ENCODE measurements at regions not wholly inside any gene's neighbourhood (a gene's known extent, or its start where the extent isn't known, plus 50 kb on each side); places are given as distances from the start of the nearest gene placed in this dataset.
"Not testable (repeated sequence)": the region's sequence is repeated elsewhere in the genome, so short reads cannot be mapped to it uniquely, and the experiment has no call there.

DNA sequence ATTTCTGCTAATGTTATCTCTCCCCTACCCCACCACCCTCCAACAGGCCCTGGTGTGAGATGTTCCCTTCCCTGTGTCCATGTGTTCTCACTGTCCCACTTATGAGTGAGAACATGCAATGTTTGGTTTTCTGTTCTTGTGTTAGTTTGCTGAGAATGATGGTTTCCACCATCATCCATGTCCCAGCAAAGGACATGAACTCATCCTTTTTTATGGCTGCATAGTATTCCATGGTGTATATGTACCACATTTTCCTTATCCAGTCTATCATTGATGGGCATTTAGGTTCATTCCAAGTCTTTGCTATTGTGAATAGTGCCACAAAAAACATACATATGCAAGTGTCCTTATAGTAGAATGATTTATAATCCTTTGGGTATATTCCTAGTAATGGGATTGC, 104.5 kb downstream of the ZNF33B start:
- ATAC-seq, H3K4me3 Mint-ChIP-seq, DNase-seq, H3K27ac Mint-ChIP-seq, H3K4me1 Mint-ChIP-seq, H3K27me3 Mint-ChIP-seq, CTCF ChIA-PET: not testable (repeated sequence)
- Mint-ChIP-seq H3K9me3 (ENCODE audit: low read depth) (peaks cover 41% of the 10 kb centered on the region), H3K36me3 (peaks cover 22% of the 10 kb centered on the region)

DNA sequence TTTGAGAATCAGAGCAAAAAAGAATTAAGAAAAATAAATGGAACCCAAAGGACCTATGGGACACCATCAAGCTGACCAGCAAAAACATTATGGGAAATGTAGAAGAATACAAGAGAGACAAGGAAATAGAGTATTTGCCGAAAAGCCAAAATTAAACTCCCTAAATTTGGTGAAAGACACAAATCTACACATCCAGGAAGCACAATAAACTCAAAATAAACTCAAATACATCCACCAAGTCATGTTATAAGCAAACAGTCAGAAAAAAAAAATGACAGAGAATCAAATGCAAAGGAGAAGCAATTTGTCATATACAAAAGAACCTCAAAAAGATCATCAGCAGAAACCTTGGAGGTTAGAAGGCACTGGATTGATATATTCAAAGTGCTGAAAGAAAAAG, 105.4 kb downstream of the ZNF33B start:
- Mint-ChIP-seq H3K27me3 (no peaks in the 10 kb centered on the region), H3K4me1 (no peaks in the 10 kb centered on the region), H3K27ac (no peak overlapping the region), H3K36me3 (peaks cover 13% of the 10 kb centered on the region), H3K4me3 (no peak overlapping the region), H3K9me3 (ENCODE audit: low read depth) (peaks cover 38% of the 10 kb centered on the region)
- DNase-seq: no peak
- no peak for ATAC-seq
- CTCF ChIA-PET: no interaction called here

DNA sequence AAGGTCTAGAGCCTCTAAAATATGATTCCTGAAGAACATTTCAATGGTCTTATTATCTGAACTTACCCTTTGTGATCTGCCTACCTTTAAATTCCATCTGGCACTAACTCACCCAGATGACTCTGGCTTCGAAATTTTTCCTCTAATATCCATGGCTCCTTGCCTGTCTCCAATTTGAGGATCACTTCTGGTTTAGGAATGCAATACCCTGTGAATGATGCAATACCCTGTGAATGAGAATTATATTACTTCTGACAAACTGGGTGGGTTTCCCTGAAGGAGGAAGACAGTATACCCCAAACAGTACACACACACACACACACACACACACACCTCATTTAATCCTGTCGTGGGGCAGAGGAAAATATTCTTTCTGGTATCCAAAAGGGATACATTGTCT, 115.3 kb downstream of the ZNF33B start:
- Mint-ChIP-seq H3K27ac (no peak overlapping the region), H3K9me3 (ENCODE audit: low read depth) (peaks cover 47% of the 10 kb centered on the region)
- ATAC-seq: no peak

DNA sequence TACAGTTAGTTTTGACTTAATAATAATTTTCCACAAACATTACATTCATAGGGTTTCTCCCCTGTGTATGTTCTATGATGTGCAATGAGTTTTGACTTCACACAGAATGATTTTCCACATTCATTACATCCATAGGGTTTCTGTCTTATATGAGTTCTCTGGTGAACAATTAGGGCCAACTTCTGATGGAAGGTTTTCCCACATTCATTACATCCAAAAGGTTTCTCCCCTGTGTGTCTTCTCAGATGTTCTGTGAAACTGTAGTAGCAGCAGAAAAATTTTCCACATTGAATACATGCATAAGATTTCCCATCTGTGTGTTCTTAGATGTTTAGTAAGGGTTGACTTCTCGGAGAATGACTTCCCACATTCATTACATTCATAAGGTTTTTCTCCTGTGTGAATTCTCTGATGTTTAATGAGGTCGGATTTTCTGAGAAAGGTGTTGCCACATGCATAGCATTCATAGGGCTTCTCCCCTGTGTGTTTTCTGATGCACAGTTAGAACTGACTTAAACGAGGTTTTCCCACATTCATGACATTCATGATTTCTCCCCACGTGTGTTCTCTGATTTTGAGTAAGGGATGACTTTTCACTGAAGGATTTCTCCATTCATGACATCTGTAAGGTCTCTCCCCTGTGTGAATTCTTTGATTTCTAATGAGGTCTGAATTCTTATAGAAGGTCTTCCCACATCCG, 118.5 kb downstream of the ZNF33B start:
- H3K4me1 Mint-ChIP-seq: no peaks in the 10 kb centered on the region
- H3K36me3 Mint-ChIP-seq: peaks cover 62% of the 10 kb centered on the region
- H3K27ac Mint-ChIP-seq: no peak overlapping the region
- H3K4me3 Mint-ChIP-seq: no peak overlapping the region
- peaks cover 61% of the 10 kb centered on the region for H3K9me3 Mint-ChIP-seq (ENCODE audit: low read depth)
- DNase-seq: no peak
- no peaks in the 10 kb centered on the region for H3K27me3 Mint-ChIP-seq
- CTCF ChIA-PET: no interaction called here
- no peak for ATAC-seq

More for the DNA sequence above, 115.3 kb downstream of the ZNF33B start:
- Mint-ChIP-seq H3K36me3 (peaks cover 63% of the 10 kb centered on the region), H3K27me3 (no peaks in the 10 kb centered on the region), H3K4me3 (no peak overlapping the region), H3K4me1 (no peaks in the 10 kb centered on the region)
- CTCF ChIA-PET: no interaction called here
- no peak for DNase-seq

DNA sequence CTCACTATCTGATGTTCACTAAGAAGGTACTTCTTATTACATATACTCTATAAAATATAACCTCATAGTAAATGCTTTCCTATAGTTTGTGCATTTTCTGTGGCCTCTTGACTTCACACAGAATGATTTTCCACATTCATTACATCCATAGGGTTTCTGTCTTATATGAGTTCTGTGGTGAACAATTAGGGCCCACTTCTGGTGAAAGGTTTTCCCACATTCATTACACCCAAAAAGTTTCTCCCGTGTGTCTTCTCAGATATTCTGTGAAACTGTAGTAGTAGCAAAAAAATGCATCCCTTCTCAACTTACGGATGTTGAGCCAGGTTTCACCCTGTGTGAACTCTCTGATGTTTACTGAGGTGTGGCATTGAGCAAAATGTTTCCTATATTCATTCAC, 119.3 kb downstream of the ZNF33B start:
- Mint-ChIP-seq H3K4me3 (no peak overlapping the region), H3K27ac (no peak overlapping the region), H3K4me1 (no peaks in the 10 kb centered on the region), H3K36me3 (peaks cover 55% of the 10 kb centered on the region), H3K9me3 (ENCODE audit: low read depth) (peaks cover 60% of the 10 kb centered on the region), H3K27me3 (no peaks in the 10 kb centered on the region)
- CTCF ChIA-PET: no interaction called here
- no peak for ATAC-seq
- DNase-seq: no peak

DNA sequence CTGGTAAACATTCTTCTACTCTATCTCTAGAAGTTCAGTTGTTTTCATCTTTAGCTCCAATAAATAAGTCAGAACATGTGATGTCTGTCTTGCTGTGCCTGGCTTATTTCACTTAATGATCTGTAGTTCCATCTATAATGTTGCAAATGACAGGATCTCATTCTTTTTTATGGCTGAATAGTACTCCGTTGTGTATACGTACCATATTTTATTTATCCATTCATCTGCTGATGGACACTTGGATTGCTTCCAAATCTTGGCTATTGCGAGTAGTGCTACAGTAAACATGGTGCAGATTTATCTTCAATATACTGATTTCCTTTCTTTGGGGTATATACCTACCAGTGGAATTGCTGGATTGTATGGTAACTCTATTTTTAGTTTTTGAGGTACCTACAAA, 124.4 kb downstream of the ZNF33B start:
- no peaks in the 10 kb centered on the region for H3K4me1 Mint-ChIP-seq
- H3K27me3 Mint-ChIP-seq: no peaks in the 10 kb centered on the region
- CTCF ChIA-PET: no interaction called here
- H3K9me3 Mint-ChIP-seq (ENCODE audit: low read depth): peaks cover 46% of the 10 kb centered on the region
- H3K27ac Mint-ChIP-seq: no peak overlapping the region
- no peak for ATAC-seq
- DNase-seq: no peak
- H3K4me3 Mint-ChIP-seq: no peak overlapping the region
- peaks cover 12% of the 10 kb centered on the region for H3K36me3 Mint-ChIP-seq

DNA sequence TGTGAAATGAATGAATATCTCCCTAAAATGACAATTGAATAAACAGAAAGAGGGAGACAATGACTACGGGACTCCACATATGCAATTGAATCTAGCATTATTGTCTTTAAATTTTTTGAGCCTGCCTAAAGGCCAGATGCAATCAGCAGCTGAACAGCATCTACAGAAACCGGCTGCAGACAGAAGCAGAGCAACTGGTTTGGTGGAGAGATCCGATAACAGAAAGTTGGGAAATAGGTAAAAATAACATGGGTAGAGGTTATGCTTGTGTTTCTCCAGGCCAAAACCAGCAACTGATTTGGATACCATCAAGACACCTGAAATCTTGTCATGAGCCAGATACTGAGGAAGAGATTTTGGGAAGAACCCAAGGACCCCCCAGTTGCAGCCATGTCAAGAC, 146.6 kb downstream of the ZNF33B start:
- no peaks in the 10 kb centered on the region for H3K27me3 Mint-ChIP-seq
- H3K4me1 Mint-ChIP-seq: no peaks in the 10 kb centered on the region
- no peak overlapping the region for H3K27ac Mint-ChIP-seq
- no peak for ATAC-seq
- DNase-seq: no peak
- CTCF ChIA-PET: no interaction called here
- peaks cover 6% of the 10 kb centered on the region for H3K9me3 Mint-ChIP-seq (ENCODE audit: low read depth)
- no peaks in the 10 kb centered on the region for H3K36me3 Mint-ChIP-seq
- H3K4me3 Mint-ChIP-seq: no peak overlapping the region

DNA sequence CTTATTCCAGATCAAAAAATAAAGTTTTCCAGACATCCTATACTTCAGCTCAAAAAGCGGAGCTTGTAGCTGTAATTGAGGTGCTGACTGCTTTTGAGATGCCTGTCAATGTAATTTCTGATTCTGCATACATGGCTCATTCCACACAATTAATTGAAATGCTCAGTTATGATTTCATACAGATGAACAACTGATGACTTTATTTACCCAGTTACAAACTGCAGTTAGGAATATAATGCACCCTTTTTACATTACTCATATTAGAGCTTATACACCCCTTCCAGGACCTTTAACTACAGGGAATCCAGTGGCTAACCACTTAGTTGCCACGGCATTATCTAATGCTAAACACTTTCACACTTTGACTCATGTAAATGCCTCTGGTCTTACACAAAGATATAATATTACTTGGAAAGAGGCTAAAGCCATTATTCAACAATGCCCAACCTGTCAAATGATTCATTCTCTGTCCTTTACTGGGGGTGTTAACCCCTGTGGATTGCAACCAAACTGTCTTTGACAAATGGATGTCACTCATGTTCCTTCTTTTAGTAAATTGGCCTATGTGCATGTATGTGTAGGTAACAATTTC, 147.3 kb downstream of the ZNF33B start:
- Mint-ChIP-seq H3K36me3 (no peaks in the 10 kb centered on the region), H3K27me3 (no peaks in the 10 kb centered on the region), H3K4me3 (no peak overlapping the region), H3K27ac (no peak overlapping the region), H3K9me3 (ENCODE audit: low read depth) (peaks cover 6% of the 10 kb centered on the region), H3K4me1 (no peaks in the 10 kb centered on the region)
- ATAC-seq (no peak), DNase-seq (no peak)
- CTCF ChIA-PET: no interaction called here

DNA sequence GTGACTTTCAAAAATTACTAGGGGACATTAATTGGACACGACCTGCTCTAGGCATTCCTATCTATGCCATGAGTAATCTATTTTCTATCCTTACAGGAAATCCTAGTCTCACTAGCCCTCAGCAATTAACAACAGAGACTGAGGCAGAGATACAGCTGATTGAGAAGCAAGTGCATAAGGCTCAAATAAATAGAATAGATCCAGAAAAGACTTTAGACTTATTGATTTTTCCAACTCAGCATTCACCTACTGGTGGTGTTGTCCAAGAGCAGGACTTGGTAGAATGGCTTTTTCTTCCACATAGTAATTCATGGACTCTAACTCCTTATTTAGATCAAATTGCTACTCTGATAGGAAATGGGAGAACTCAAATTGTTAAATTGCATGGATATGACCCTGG, 148.0 kb downstream of the ZNF33B start:
- ATAC-seq: no peak
- Mint-ChIP-seq H3K27me3 (no peaks in the 10 kb centered on the region), H3K9me3 (ENCODE audit: low read depth) (peaks cover 6% of the 10 kb centered on the region), H3K36me3 (no peaks in the 10 kb centered on the region), H3K4me1 (no peaks in the 10 kb centered on the region), H3K27ac (no peak overlapping the region), H3K4me3 (no peak overlapping the region)
- CTCF ChIA-PET: no interaction called here
- no peak for DNase-seq

DNA sequence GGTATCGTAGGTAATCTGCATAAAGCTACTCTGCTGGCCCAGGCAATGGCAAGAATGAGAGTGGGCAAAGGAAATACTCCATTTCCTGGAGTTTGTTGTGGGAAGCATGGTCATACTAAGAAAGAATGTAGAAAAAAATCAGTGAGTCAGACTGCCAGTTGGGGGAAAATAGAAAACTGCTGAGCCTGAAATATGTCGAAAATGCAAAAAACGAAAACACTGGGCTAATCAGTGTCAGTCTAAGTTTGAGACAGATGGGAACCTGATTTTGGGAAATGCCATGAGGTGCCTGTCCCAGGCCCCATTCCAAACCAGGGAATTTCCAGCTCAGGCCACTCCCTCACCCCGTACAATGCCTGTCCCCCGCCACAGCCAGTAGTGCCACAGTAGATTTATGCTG, 150.0 kb downstream of the ZNF33B start:
- no peaks in the 10 kb centered on the region for H3K27me3 Mint-ChIP-seq
- CTCF ChIA-PET: no interaction called here

DNA sequence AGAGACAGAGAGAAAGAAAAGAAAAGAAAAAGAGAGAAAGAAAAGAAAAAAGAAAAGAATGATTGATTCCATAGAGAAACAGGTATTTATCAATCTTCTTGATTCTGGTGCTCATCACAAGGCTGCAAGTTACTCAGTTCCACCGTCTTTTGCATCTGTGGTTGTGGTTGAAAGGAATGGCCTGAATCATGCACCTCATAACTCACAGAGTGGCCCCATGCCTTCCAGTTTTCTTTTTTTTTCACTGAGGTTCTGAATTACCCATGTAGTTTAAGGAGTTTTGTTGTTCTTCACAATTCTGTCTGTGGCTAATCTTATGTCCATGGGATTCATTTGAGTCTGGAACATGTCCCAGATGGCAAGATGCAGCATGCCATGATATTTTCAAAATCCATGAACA, 156.0 kb downstream of the ZNF33B start:
- Mint-ChIP-seq H3K4me1 (no peaks in the 10 kb centered on the region), H3K27me3 (no peaks in the 10 kb centered on the region), H3K27ac (no peak overlapping the region), H3K9me3 (ENCODE audit: low read depth) (peaks cover 4% of the 10 kb centered on the region), H3K4me3 (no peak overlapping the region), H3K36me3 (no peaks in the 10 kb centered on the region)
- CTCF ChIA-PET: no interaction called here
- DNase-seq (no peak), ATAC-seq (no peak)

More for the DNA sequence above, 150.0 kb downstream of the ZNF33B start:
- ATAC-seq (no peak), DNase-seq (no peak)
- Mint-ChIP-seq H3K4me1 (no peaks in the 10 kb centered on the region), H3K9me3 (ENCODE audit: low read depth) (peaks cover 4% of the 10 kb centered on the region), H3K36me3 (no peaks in the 10 kb centered on the region), H3K4me3 (no peak overlapping the region), H3K27ac (no peak overlapping the region)

DNA sequence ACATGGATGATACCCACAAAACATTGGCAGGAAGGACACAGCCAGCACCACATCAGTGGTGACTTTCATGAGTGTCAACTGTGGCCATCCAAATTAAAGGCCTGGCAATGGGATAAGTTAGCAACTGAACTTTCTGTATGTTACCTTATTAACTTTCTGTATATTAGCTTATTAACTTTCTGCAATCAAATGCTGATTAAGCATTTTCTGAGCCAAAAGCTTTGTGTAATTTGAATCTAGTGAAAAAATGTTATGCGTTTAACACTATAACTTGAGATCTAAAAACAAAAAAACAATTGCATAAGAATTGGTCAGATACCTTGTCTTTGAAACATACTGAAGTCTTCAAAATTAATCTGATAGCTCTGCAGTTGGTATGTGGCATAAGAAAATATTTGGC, 159.3 kb downstream of the ZNF33B start:
- CTCF ChIA-PET: no interaction called here
- no peak overlapping the region for H3K4me3 Mint-ChIP-seq
- H3K4me1 Mint-ChIP-seq: no peaks in the 10 kb centered on the region
- peaks cover 9% of the 10 kb centered on the region for H3K27me3 Mint-ChIP-seq
- no peak for ATAC-seq
- H3K36me3 Mint-ChIP-seq: peaks cover 2% of the 10 kb centered on the region
- H3K9me3 Mint-ChIP-seq (ENCODE audit: low read depth): peaks cover 8% of the 10 kb centered on the region
- DNase-seq: no peak
- H3K27ac Mint-ChIP-seq: no peak overlapping the region

DNA sequence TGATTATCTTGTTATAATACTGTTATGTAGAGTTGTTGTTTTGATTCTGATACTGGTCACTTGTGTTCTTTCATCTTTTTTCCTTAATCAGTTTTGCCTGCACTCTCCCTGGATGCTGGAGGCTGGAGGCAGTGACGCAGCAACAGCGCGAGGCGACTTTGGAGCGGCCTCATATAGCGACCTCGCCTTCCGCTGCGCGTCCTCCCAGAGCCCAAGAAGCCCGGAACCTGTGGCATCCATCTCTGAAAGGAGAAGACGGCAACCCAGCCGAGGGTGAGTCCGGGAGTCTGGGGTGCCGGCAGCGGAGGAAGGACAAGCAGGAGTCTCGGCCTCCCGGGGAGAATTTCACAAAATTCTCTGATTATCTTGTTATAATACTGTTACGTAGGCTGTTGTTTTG, 161.2 kb downstream of the ZNF33B start:
- Mint-ChIP-seq H3K27me3 (peaks cover 9% of the 10 kb centered on the region), H3K4me1 (no peaks in the 10 kb centered on the region), H3K36me3 (peaks cover 2% of the 10 kb centered on the region), H3K4me3 (no peak overlapping the region), H3K9me3 (ENCODE audit: low read depth) (peaks cover 8% of the 10 kb centered on the region), H3K27ac (no peak overlapping the region)
- ATAC-seq (no peak), DNase-seq (no peak)
- CTCF ChIA-PET: no interaction called here

DNA sequence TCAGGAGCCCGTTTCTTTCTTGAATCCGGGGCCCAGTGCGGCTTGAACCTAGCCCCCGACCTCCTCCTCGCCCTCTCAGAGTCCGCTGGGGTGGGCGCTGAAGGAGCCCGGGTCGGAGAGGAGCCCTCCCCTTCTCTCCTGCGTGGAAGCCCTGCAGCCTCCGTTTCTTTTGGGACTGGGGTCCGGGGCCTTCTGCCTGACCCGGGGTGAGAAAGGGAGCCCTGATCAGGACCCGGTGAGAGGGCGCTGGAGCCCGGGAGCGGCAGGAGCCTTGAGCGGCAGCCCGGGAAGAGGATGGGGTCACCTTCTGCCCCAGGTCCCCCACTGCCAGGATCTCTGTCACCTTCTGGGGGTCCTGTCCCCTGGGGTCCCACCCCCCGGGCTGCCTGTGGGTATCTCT, 162.3 kb downstream of the ZNF33B start:
- Mint-ChIP-seq H3K4me3 (no peak overlapping the region), H3K4me1 (no peaks in the 10 kb centered on the region), H3K27ac (no peak overlapping the region), H3K9me3 (ENCODE audit: low read depth) (peaks cover 8% of the 10 kb centered on the region), H3K36me3 (peaks cover 2% of the 10 kb centered on the region), H3K27me3 (peaks cover 9% of the 10 kb centered on the region)
- ATAC-seq (no peak), DNase-seq (no peak)
- CTCF ChIA-PET: no interaction called here

Data from activated CD8-positive, alpha-beta memory T cell treated with anti-CD3 and anti-CD28 coated beads, Interleukin-2, amount 10 ng/mL, durations not matched to agents 7 days and 5 days (primary cell).